SK-N-MC (cell line): ENCODE measurements at regions not wholly inside any gene's neighbourhood (a gene's known extent, or its start where the extent isn't known, plus 50 kb on each side); places are given as distances from the start of the nearest gene placed in this dataset.

Source experiments
- DNase-seq: peaks from one replicate; pipeline ENCODE4 v3.0.0-alpha.2; 2011; ENCODE audit warnings: low read depth, low spot score
- H3K27ac ChIP-seq: fragments of 200-600 bp; sonication (generic); 2 replicates; pipeline ENCODE4 v1.5.1; 2016; ENCODE audit warnings: mixed run types
- H3K36me3 ChIP-seq: fragments of 200-600 bp; sonication (generic); 2 replicates; pipeline ENCODE4 v1.6.1; 2017; ENCODE audit warnings: antibody characterized with exemption, low read length, mixed read lengths; ENCODE audit not compliant: insufficient read depth
- H3K4me3 ChIP-seq: fragments of 200-600 bp; sonication (generic); 2 replicates; pipeline ENCODE4 v1.5.1; 2016
- H3K9ac ChIP-seq: fragments of 200-600 bp; sonication (generic); 2 replicates; pipeline ENCODE4 v1.8.0; 2017; ENCODE audit warnings: mixed run types, mixed read lengths; ENCODE audit not compliant: insufficient read length
- H3K9me3 ChIP-seq: fragments of 200-600 bp; sonication (generic); 2 replicates; pipeline ENCODE4 v1.6.1; 2017; ENCODE audit warnings: low read depth, mild to moderate bottlenecking, antibody characterized with exemption, low read length, moderate library complexity, mixed read lengths
- EZH2 ChIP-seq: fragments of 200-600 bp; sonication (generic); IDR thresholded peaks from one replicate; pipeline ENCODE4 v1.6.1; 2017; ENCODE audit warnings: antibody characterized with exemption
- FOXP2 ChIP-seq: optimal IDR thresholded peaks from 2 replicates; pipeline ENCODE3; 2011; ENCODE audit warnings: mild to moderate bottlenecking, moderate library complexity; ENCODE audit not compliant: insufficient read depth; ENCODE audit errors: extremely low read length, control extremely low read depth
- POLR2AphosphoS5 ChIP-seq: IDR thresholded peaks from 2 replicates; pipeline ENCODE4 v1.6.1; 2012; ENCODE audit warnings: mild to moderate bottlenecking, low read depth, low read length, borderline replicate concordance

GRCh38 chr11:16448123-16448717 is 91.9 kb upstream of the SOX6 start:
- peaks cover 10% of the 10 kb centered on the region for H3K36me3 ChIP-seq
- H3K9me3 ChIP-seq: no peaks in the 10 kb centered on the region
- H3K9ac ChIP-seq: no peak overlapping the region
- no peak overlapping the region for H3K4me3 ChIP-seq
- TF ChIP-seq FOXP2 (no peak), POLR2AphosphoS5 (no peak), EZH2 (no peak)
- DNase-seq: no peak
- H3K27ac ChIP-seq: no peak overlapping the region

GRCh38 chr11:16441461-16441860 is 85.1 kb upstream of the SOX6 start:
- Histone ChIP-seq H3K36me3 (peaks cover 19% of the 10 kb centered on the region), H3K27ac (no peak overlapping the region), H3K9ac (no peak overlapping the region), H3K4me3 (no peak overlapping the region), H3K9me3 (no peaks in the 10 kb centered on the region)
- TF ChIP-seq POLR2AphosphoS5 (no peak), FOXP2 (no peak), EZH2 (no peak)
- DNase-seq: no peak

GRCh38 chr11:16440136-16440535 is 83.8 kb upstream of the SOX6 start:
- peak overlapping the region; percentile 80 for H3K27ac ChIP-seq
- H3K9me3 ChIP-seq: no peaks in the 10 kb centered on the region
- H3K4me3 ChIP-seq: peak overlapping the region; percentile 39
- H3K9ac ChIP-seq: no peak overlapping the region
- no peak for DNase-seq
- no peak for TF ChIP-seq POLR2AphosphoS5
- TF ChIP-seq EZH2: no peak
- no peak for TF ChIP-seq FOXP2
- peaks cover 22% of the 10 kb centered on the region for H3K36me3 ChIP-seq

- Histone ChIP-seq H3K36me3 (peaks cover 59% of the 10 kb centered on the region), H3K27ac (no peak overlapping the region), H3K9ac (no peak overlapping the region), H3K9me3 (peaks cover 4% of the 10 kb centered on the region; the same call in 1 of the 2 replicates), H3K4me3 (no peak overlapping the region)
- TF ChIP-seq FOXP2: no peak
- TF ChIP-seq EZH2: no peak
- TF ChIP-seq POLR2AphosphoS5: no peak
- no peak for DNase-seq
These were observed 77.7 kb upstream of the SOX6 start for GRCh38 chr11:16434036-16434435.

GRCh38 chr11:16430674-16431073 is 74.3 kb upstream of the SOX6 start:
- TF ChIP-seq POLR2AphosphoS5: no peak
- TF ChIP-seq FOXP2: no peak
- no peak for TF ChIP-seq EZH2
- no peak for DNase-seq
- peaks cover 4% of the 10 kb centered on the region; the same call in 1 of the 2 replicates for H3K9me3 ChIP-seq
- H3K27ac ChIP-seq: no peak overlapping the region
- H3K36me3 ChIP-seq: peaks cover 44% of the 10 kb centered on the region
- no peak overlapping the region for H3K9ac ChIP-seq
- no peak overlapping the region for H3K4me3 ChIP-seq

- peaks cover 14% of the 10 kb centered on the region for H3K36me3 ChIP-seq
- DNase-seq: no peak
- no peak for TF ChIP-seq FOXP2
- no peak for TF ChIP-seq POLR2AphosphoS5
- no peak for TF ChIP-seq EZH2
- H3K27ac ChIP-seq: peak overlapping the region; percentile 43
- H3K9me3 ChIP-seq: no peaks in the 10 kb centered on the region
- no peak overlapping the region for H3K9ac ChIP-seq
- no peak overlapping the region for H3K4me3 ChIP-seq
These were observed 65.5 kb upstream of the SOX6 start for GRCh38 chr11:16421826-16422225.

GRCh38 chr11:16418428-16419097 is 62.2 kb upstream of the SOX6 start:
- no peak for DNase-seq
- Histone ChIP-seq H3K36me3 (peaks cover 5% of the 10 kb centered on the region; the same call in 1 of the 2 replicates), H3K9me3 (no peaks in the 10 kb centered on the region), H3K27ac (peak overlapping the region; percentile 76), H3K4me3 (peak overlapping the region; percentile 58), H3K9ac (no peak overlapping the region)
- TF ChIP-seq POLR2AphosphoS5 (no peak), EZH2 (no peak), FOXP2 (no peak)

- no peaks in the 10 kb centered on the region for H3K36me3 ChIP-seq
- no peak overlapping the region for H3K9ac ChIP-seq
- no peak for DNase-seq
- no peak overlapping the region for H3K4me3 ChIP-seq
- no peaks in the 10 kb centered on the region for H3K9me3 ChIP-seq
- no peak for TF ChIP-seq EZH2
- TF ChIP-seq FOXP2: no peak
- no peak for TF ChIP-seq POLR2AphosphoS5
- peak overlapping the region; percentile 53; the same call in 1 of the 2 replicates for H3K27ac ChIP-seq
These were observed 56.3 kb upstream of the SOX6 start for GRCh38 chr11:16412525-16413172.

GRCh38 chr11:16410479-16410878 is 54.1 kb upstream of the SOX6 start:
- Histone ChIP-seq H3K9me3 (no peaks in the 10 kb centered on the region), H3K27ac (peak overlapping the region; percentile 43), H3K36me3 (peaks cover 7% of the 10 kb centered on the region), H3K4me3 (no peak overlapping the region), H3K9ac (no peak overlapping the region)
- no peak for DNase-seq
- TF ChIP-seq POLR2AphosphoS5 (no peak), FOXP2 (no peak)
